GM18951 (cell line): ENCODE measurements at regions not wholly inside any gene's neighbourhood (a gene's known extent, or its start where the extent isn't known, plus 50 kb on each side); places are given as distances from the start of the nearest gene placed in this dataset.
"Not testable (repeated sequence)": the region's sequence is repeated elsewhere in the genome, so short reads cannot be mapped to it uniquely, and the experiment has no call there.

Source experiments
- POLR2A ChIP-seq: IDR thresholded peaks from 4 replicates; pipeline ENCODE4 v1.6.1; 2011; ENCODE audit warnings: mild to moderate bottlenecking; ENCODE audit not compliant: insufficient read length, insufficient read depth; ENCODE audit errors: extremely low read depth
- in situ Hi-C: fragments of 300-500 bp; cut with MboI; formaldehyde crosslinking; loops from one replicate; pipeline ENCODE4 v1.12.0; 2022; ENCODE audit warnings: low sequenced_read_pairs, mixed read lengths, inconsistent platforms; ENCODE audit not compliant: unreplicated experiment

- in situ Hi-C loops: not testable (repeated sequence)
Measured at GRCh38 chr9:63912451-63912850, 1372.6 kb downstream of the FOXD4L5 start.

- in situ Hi-C loops: not testable (repeated sequence)
Measured at GRCh38 chr9:63909076-63909475, 1375.9 kb downstream of the FOXD4L5 start.

- in situ Hi-C loops: not testable (repeated sequence)
Measured at GRCh38 chr9:63899637-63900190, 1385.3 kb downstream of the FOXD4L5 start.

GRCh38 chr9:63881386-63881785 is 1403.6 kb downstream of the FOXD4L5 start:
- in situ Hi-C loops: not testable (repeated sequence)

GRCh38 chr9:63876380-63876779 is 1408.6 kb downstream of the FOXD4L5 start:
- in situ Hi-C loops: not testable (repeated sequence)

- in situ Hi-C loops: no loop called here
- no peak for TF ChIP-seq POLR2A
Measured at GRCh38 chr9:63859475-63860215, 1425.4 kb downstream of the FOXD4L5 start.

- in situ Hi-C loops: not testable (repeated sequence)
Measured at GRCh38 chr9:63859090-63859474, 1425.9 kb downstream of the FOXD4L5 start.

GRCh38 chr9:63853140-63853751 is 1431.8 kb downstream of the FOXD4L5 start:
- in situ Hi-C loops: not testable (repeated sequence)

GRCh38 chr9:63824804-63825203 is 1460.2 kb downstream of the FOXD4L5 start:
- in situ Hi-C loops: loop anchor here (25.0 kb wide), 1 partner anchor 1013 kb away; no protein-coding TSS in a partner anchor

GRCh38 chr9:63823375-63824201 is 1461.4 kb downstream of the FOXD4L5 start:
- in situ Hi-C loops: loop anchor here (25.0 kb wide), 1 partner anchor 1011 kb away; no protein-coding TSS in a partner anchor

GRCh38 chr9:63822615-63823374 is 1462.2 kb downstream of the FOXD4L5 start:
- in situ Hi-C loops: loop anchor here (25.0 kb wide), 1 partner anchor 1010 kb away; no protein-coding TSS in a partner anchor

- in situ Hi-C loops: loop anchor here (25.0 kb wide), 1 partner anchor 1009 kb away; no protein-coding TSS in a partner anchor
Measured at GRCh38 chr9:63821293-63821692, 1463.7 kb downstream of the FOXD4L5 start.

- in situ Hi-C loops: loop anchor here (25.0 kb wide), 1 partner anchor 1009 kb away; no protein-coding TSS in a partner anchor
Measured at GRCh38 chr9:63820882-63821281, 1464.1 kb downstream of the FOXD4L5 start.

- in situ Hi-C loops: loop anchor here (25.0 kb wide), 1 partner anchor 1008 kb away; no protein-coding TSS in a partner anchor
Measured at GRCh38 chr9:63820383-63820782, 1464.6 kb downstream of the FOXD4L5 start.
